Tibial artery (tissue), 4 donors: ENCODE measurements at regions not wholly inside any gene's neighbourhood (a gene's known extent, or its start where the extent isn't known, plus 50 kb on each side); places are given as distances from the start of the nearest gene placed in this dataset.

Experiments used
- DNase-seq, 2 donors: peaks; one replicate each; pipeline ENCODE4 v3.0.0-alpha.2; 2019
- H3K27ac ChIP-seq, 2 donors: fragments of 200-600 bp; sonication (generic) in 1 of 2; 1 replicate in 1 of 2; 2 replicates in 1 of 2; pipeline ENCODE4 v1.5.1; 2018 to 2019; ENCODE audit warnings: mild to moderate bottlenecking in 1 of 2
- H3K27me3 ChIP-seq, 2 donors: fragments of 200-600 bp; sonication (generic) in 1 of 2; one replicate each; pipeline versions ENCODE4 v1.5.1 to v1.6.0; 2016 to 2019
- H3K36me3 ChIP-seq, 3 donors: fragments of 200-600 bp; sonication (generic) in 2 of 3; one replicate each; pipeline ENCODE4 v1.5.1; 2016 to 2019; ENCODE audit warnings: mild to moderate bottlenecking in 2 of 3
- H3K4me1 ChIP-seq, 4 donors: fragments of 200-600 bp; sonication (generic) in 2 of 4; 1 replicate in 3 of 4; 2 replicates in 1 of 4; pipeline ENCODE4 v1.5.1; 2016 to 2019
- H3K4me3 ChIP-seq, 2 donors: fragments of 200-600 bp; sonication (generic) in 1 of 2; 1 replicate in 1 of 2; 2 replicates in 1 of 2; pipeline ENCODE4 v1.5.1; 2018 to 2019; ENCODE audit warnings: mild to moderate bottlenecking in 2 of 2
- H3K9me3 ChIP-seq, 3 donors: fragments of 200-600 bp; sonication (generic) in 1 of 3; one replicate each; pipeline ENCODE4 v1.5.1; 2016 to 2019
- intact Hi-C: fragments of 100-400 bp; cut with DNase I; formaldehyde crosslinking; loops from one replicate; pipeline ENCODE4 v1.15.0; 2023; ENCODE audit warnings: low total_unique reads
- TF ChIP-seq, protein P1 (sequence below), 2 experiments: fragments of 200-600 bp in 1 of 2; fragments of 450-650 bp in 1 of 2; IDR thresholded peaks; one replicate each; pipeline ENCODE4 v1.5.1; 2017 to 2019; ENCODE audit warnings: antibody characterized with exemption in 2 of 2, mild to moderate bottlenecking in 1 of 2, moderate library complexity in 1 of 2

DNA sequence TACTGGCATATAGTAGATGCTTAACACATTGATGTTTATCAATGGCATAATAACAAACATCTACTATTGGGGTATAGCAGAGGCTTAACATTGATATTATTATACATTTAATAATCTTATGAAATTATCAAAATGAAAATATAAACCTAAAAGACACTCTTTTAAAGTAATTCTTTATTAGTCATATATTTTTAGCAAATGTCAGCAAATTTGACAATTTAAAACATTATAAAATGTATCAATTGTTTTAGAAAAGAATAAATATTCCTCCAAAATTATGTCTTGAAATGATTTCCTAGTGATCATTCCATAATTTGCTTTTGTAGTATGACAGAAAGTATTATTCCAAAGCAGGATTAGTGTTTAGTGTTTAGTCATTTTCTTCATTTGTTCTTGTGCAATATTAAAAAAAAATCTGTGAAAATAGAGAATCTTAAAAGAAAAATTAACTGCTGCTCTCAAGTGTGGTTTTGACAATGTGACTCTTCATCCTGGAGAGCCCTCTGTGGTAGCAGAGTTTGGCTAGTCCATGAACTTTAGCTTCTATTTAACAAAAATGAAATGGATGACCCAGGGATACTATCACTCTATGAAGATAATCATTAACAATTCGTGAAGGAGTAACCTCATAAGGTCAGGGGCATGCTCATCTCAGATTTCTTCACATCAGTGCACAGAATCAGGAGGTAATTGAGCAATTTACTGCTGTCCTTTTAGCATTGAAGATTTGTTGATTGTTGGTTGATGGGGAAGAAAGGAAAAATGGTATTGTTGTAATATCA is 1018.5 kb downstream of the LRFN5 start:
- no peaks in the 10 kb centered on the region for H3K4me1 ChIP-seq
- H3K9me3 ChIP-seq = no peaks in the 10 kb centered on the region
- TF ChIP-seq, protein P1, sequence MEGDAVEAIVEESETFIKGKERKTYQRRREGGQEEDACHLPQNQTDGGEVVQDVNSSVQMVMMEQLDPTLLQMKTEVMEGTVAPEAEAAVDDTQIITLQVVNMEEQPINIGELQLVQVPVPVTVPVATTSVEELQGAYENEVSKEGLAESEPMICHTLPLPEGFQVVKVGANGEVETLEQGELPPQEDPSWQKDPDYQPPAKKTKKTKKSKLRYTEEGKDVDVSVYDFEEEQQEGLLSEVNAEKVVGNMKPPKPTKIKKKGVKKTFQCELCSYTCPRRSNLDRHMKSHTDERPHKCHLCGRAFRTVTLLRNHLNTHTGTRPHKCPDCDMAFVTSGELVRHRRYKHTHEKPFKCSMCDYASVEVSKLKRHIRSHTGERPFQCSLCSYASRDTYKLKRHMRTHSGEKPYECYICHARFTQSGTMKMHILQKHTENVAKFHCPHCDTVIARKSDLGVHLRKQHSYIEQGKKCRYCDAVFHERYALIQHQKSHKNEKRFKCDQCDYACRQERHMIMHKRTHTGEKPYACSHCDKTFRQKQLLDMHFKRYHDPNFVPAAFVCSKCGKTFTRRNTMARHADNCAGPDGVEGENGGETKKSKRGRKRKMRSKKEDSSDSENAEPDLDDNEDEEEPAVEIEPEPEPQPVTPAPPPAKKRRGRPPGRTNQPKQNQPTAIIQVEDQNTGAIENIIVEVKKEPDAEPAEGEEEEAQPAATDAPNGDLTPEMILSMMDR (IDR thresholded peaks at IDR 0.05) = no peak
- intact Hi-C loops = no loop called here
- H3K36me3 ChIP-seq = no peaks in the 10 kb centered on the region
- H3K27ac ChIP-seq = no peak overlapping the region
- no peak overlapping the region for H3K4me3 ChIP-seq
- no peak for DNase-seq
- no peaks in the 10 kb centered on the region for H3K27me3 ChIP-seq

DNA sequence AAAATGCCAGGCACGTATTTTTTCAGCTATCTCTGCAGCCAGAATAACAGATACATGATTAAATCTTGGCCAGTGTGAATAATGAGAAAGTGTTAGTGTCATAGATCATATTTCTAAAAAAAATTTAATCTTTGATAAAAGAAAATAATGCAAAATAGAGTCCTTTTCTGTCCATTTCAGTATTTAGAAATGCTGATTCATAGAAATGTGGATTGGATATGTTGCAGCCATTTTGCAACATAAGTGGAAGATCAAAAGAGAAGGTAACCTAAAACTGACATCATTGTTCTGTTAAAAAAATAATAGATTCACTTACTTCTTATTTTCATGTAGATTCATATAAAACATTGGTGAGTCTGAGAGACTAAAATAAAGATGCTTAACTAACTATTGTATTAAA is 1010.3 kb downstream of the LRFN5 start:
- TF ChIP-seq, protein P1 (IDR thresholded peaks at IDR 0.05) = no peak
- intact Hi-C loops = no loop called here
- no peaks in the 10 kb centered on the region for H3K9me3 ChIP-seq
- no peak for DNase-seq
- H3K27ac ChIP-seq = no peak overlapping the region
- H3K36me3 ChIP-seq = no peaks in the 10 kb centered on the region
- H3K27me3 ChIP-seq = no peaks in the 10 kb centered on the region
- H3K4me1 ChIP-seq = no peaks in the 10 kb centered on the region
- H3K4me3 ChIP-seq = no peak overlapping the region

DNA sequence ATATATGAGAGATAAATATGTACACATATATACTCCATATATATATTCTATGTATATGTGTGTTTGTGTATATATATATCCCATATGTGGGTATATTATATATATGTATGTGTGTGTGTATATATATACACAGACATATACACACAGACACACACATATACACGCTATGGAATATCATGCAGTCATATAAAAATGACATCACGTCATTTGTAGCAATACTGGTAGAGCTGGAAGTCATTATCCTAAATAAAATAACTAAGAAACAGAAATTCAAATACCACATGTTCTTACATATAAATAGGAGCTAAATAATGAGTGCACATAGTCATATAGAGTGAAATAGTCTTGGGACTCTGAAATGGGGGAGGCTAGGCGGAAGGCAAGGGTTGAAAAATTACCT is 1000.2 kb downstream of the LRFN5 start:
- Histone ChIP-seq H3K4me3 (no peak overlapping the region), H3K27me3 (no peaks in the 10 kb centered on the region), H3K9me3 (no peaks in the 10 kb centered on the region), H3K36me3 (no peaks in the 10 kb centered on the region), H3K4me1 (no peaks in the 10 kb centered on the region), H3K27ac (no peak overlapping the region)
- intact Hi-C loops = no loop called here
- no peak for DNase-seq
- TF ChIP-seq, protein P1 (IDR thresholded peaks at IDR 0.05) = no peak

GRCh38 chr14:42602336-42602845 is 995.7 kb downstream of the LRFN5 start:
- DNase-seq = no peak
- TF ChIP-seq, protein P1 (IDR thresholded peaks at IDR 0.05) = no peak
- Histone ChIP-seq H3K4me1 (no peaks in the 10 kb centered on the region), H3K36me3 (no peaks in the 10 kb centered on the region), H3K27ac (no peak overlapping the region), H3K27me3 (no peaks in the 10 kb centered on the region), H3K9me3 (no peaks in the 10 kb centered on the region), H3K4me3 (no peak overlapping the region)
- intact Hi-C loops = no loop called here

DNA sequence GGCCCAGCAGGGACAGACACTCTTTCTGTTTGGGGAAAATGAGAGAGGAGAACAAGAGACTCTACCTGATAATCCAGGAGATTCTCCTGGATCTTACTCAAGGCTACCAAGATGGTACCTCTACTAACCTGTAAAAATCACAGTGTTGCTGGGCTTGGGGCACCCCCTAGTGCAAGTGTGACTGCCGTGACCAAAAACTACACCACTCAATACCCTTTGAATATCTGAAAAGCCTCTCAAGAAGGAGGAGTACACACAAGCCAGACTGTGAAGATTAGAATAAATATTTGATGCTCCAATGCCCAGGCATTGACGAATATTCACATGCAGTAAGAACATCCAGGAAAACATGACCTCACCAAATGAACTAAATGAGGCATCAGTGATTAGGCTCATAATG is 965.4 kb downstream of the LRFN5 start:
- DNase-seq = no peak
- no peak overlapping the region for H3K27ac ChIP-seq
- peaks cover 0 to 7% (median 0%) of the 10 kb centered on the region in 3 donors for H3K9me3 ChIP-seq
- intact Hi-C loops = no loop called here
- no peak overlapping the region for H3K4me3 ChIP-seq
- no peaks in the 10 kb centered on the region for H3K4me1 ChIP-seq
- no peaks in the 10 kb centered on the region for H3K27me3 ChIP-seq
- TF ChIP-seq, protein P1 (IDR thresholded peaks at IDR 0.05) = no peak
- no peaks in the 10 kb centered on the region for H3K36me3 ChIP-seq
